ENCODE measurements at regions not wholly inside any gene's neighbourhood (a gene's known extent, or its start where the extent isn't known, plus 50 kb on each side); places are given as distances from the start of the nearest gene placed in this dataset.

DNA sequence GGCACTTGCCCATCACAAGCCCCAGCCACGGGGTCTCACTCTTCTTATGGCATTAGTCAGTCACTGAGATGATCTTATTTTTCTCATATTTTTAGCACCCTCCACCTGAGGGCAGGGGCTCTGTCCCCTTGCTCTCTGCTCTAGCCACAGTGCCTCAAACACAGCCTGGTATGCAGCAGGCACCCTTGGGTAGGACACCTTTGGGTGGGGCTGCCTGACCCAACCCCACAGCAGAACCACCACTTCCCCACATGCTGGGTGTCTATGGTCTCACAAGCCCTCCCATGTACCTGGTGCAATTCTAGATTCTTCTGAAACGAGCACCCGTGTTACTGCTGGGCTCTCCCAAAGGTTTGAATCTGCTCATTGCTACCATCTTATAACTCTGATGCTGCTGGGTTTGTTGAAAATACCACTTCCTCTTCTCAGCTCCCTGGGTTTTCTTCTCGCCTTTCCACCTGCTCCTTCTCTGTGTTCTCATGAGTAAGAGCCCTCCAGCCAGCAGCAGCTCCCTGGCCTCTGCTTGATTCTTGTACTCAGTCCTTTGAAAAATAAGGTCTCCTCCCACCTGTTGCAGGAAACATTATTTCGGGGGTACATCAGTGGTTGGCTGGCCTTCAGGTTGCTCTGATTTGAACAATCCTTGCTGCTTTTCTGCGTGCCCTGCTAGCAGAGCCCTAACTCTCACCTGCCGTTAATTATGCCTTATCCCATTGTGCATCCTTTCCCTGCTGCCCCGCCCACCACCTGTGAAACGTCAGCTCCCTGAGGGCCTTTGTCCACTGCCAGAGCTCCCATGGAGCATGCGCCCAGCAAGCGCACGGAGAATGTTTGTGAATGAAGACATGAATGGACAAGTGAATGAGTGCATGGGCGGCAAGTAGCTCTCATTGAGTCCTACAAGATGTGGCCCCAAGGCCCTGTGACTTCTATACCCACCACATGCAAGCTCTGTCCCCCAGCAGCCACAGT is 1181.6 kb downstream of the TBC1D22A start:
- Histone ChIP-seq H3K4me3 (replicated peaks; ENCODE audit: low read depth, low read length) (no peak overlapping the region), H3K27me3 (replicated peaks; ENCODE audit: control insufficient read depth, insufficient read depth, low read length) (no peaks in the 10 kb centered on the region), H3K36me3 (ENCODE audit: control insufficient read depth, insufficient read depth, low read length) (no peaks in the 10 kb centered on the region)
- DNase-seq (ENCODE audit: extremely low read depth, insufficient read length) = no peak
- TF ChIP-seq CTCF (IDR thresholded peaks at IDR 0.05; ENCODE audit: insufficient read depth, low read length, poor library complexity, severe bottlenecking) = no peak

GRCh38 chr22:47940211-47940610 is 1177.8 kb downstream of the TBC1D22A start:
- Histone ChIP-seq H3K36me3 (ENCODE audit: control insufficient read depth, insufficient read depth, low read length) (no peaks in the 10 kb centered on the region), H3K27me3 (replicated peaks; ENCODE audit: control insufficient read depth, insufficient read depth, low read length) (no peaks in the 10 kb centered on the region), H3K4me3 (replicated peaks; ENCODE audit: low read depth, low read length) (no peak overlapping the region)
- no peak for TF ChIP-seq CTCF (IDR thresholded peaks at IDR 0.05; ENCODE audit: insufficient read depth, low read length, poor library complexity, severe bottlenecking)
- no peak for DNase-seq (ENCODE audit: extremely low read depth, insufficient read length)

- Histone ChIP-seq H3K36me3 (ENCODE audit: control insufficient read depth, insufficient read depth, low read length) (no peaks in the 10 kb centered on the region), H3K4me3 (replicated peaks; ENCODE audit: low read depth, low read length) (no peak overlapping the region), H3K27me3 (replicated peaks; ENCODE audit: control insufficient read depth, insufficient read depth, low read length) (no peaks in the 10 kb centered on the region)
- no peak for DNase-seq (ENCODE audit: extremely low read depth, insufficient read length)
- TF ChIP-seq CTCF (IDR thresholded peaks at IDR 0.05; ENCODE audit: insufficient read depth, low read length, poor library complexity, severe bottlenecking) = no peak
Observed at GRCh38 chr22:47933891-47934290, 1171.4 kb downstream of the TBC1D22A start.

DNA sequence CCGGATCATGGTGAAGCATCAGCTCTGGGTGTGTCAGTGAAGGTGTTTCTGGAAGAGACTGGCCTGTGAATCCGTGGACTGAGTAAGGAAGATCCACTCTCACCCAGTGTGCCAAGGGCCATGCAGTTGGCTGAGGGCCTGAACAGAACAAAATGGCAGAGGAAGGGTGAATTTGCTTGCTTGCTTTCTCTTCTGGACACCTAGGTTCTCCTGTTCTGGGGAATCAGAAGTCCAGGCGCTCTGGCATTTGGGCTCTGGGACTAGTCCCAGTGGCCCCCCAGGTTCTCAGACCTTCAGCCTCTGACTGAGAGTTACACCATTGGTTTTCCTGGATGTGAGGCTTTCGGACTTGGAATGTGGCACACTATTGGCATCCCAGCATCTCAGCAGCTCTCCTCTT is 1170.8 kb downstream of the TBC1D22A start:
- DNase-seq (ENCODE audit: extremely low read depth, insufficient read length) = no peak
- Histone ChIP-seq H3K4me3 (replicated peaks; ENCODE audit: low read depth, low read length) (no peak overlapping the region), H3K36me3 (ENCODE audit: control insufficient read depth, insufficient read depth, low read length) (no peaks in the 10 kb centered on the region), H3K27me3 (replicated peaks; ENCODE audit: control insufficient read depth, insufficient read depth, low read length) (no peaks in the 10 kb centered on the region)
- no peak for TF ChIP-seq CTCF (IDR thresholded peaks at IDR 0.05; ENCODE audit: insufficient read depth, low read length, poor library complexity, severe bottlenecking)

GRCh38 chr22:47929646-47930185 is 1167.3 kb downstream of the TBC1D22A start:
- Histone ChIP-seq H3K36me3 (ENCODE audit: control insufficient read depth, insufficient read depth, low read length) (no peaks in the 10 kb centered on the region), H3K27me3 (replicated peaks; ENCODE audit: control insufficient read depth, insufficient read depth, low read length) (no peaks in the 10 kb centered on the region), H3K4me3 (replicated peaks; ENCODE audit: low read depth, low read length) (no peak overlapping the region)
- DNase-seq (ENCODE audit: extremely low read depth, insufficient read length) = no peak
- TF ChIP-seq CTCF (IDR thresholded peaks at IDR 0.05; ENCODE audit: insufficient read depth, low read length, poor library complexity, severe bottlenecking) = no peak
